Astrocyte (in vitro differentiated cells and primary cell): ENCODE measurements at regions not wholly inside any gene's neighbourhood (a gene's known extent, or its start where the extent isn't known, plus 50 kb on each side); places are given as distances from the start of the nearest gene placed in this dataset.

ENCODE experiments used
- DNase-seq: peaks from one replicate; pipeline ENCODE4 v3.0.0-alpha.2; 2010; ENCODE audit warnings: low read depth
- FAIRE-seq: peaks from 2 replicates; lab custom pipeline; 2011; peaks lifted over from hg19 to GRCh38; lab: Jason Lieb, UNC
- H2AFZ ChIP-seq: 2 replicates; pipeline ENCODE4 v1.6.0; 2012; ENCODE audit warnings: low read depth, low read length, inconsistent platforms
- H3K27ac ChIP-seq: 2 replicates; pipeline ENCODE4 v1.5.1; 2011; ENCODE audit warnings: low read depth, low read length, inconsistent platforms
- H3K27me3 ChIP-seq: 2 replicates; pipeline ENCODE4 v1.6.0; 2011; ENCODE audit warnings: low read length, inconsistent platforms; ENCODE audit not compliant: insufficient read depth
- H3K36me3 ChIP-seq: 2 replicates; pipeline ENCODE4 v1.5.1; 2011; ENCODE audit warnings: low read length, inconsistent platforms; ENCODE audit not compliant: insufficient read depth
- H3K4me1 ChIP-seq: 2 replicates; pipeline ENCODE4 v1.5.1; 2011; ENCODE audit warnings: low read length, inconsistent platforms; ENCODE audit not compliant: insufficient read depth
- H3K4me2 ChIP-seq: 2 replicates; pipeline ENCODE4 v1.6.0; 2012; ENCODE audit warnings: low read length, inconsistent platforms
- H3K4me3 ChIP-seq: 2 replicates; pipeline ENCODE4 v1.5.1; 2011; ENCODE audit warnings: low read depth, mild to moderate bottlenecking, low read length, inconsistent platforms; ENCODE audit not compliant: insufficient read depth
- H3K79me2 ChIP-seq: 2 replicates; pipeline ENCODE4 v1.6.0; 2012; ENCODE audit warnings: mild to moderate bottlenecking, low read length, inconsistent platforms; ENCODE audit not compliant: insufficient read depth
- H3K9ac ChIP-seq: 2 replicates; pipeline ENCODE4 v1.6.0; 2012; ENCODE audit warnings: mild to moderate bottlenecking, low read length, inconsistent platforms
- H3K9me3 ChIP-seq: 2 replicates; pipeline ENCODE4 v1.5.1; 2012; ENCODE audit warnings: low read depth, mild to moderate bottlenecking, low read length, inconsistent platforms; ENCODE audit not compliant: insufficient read depth
- H4K20me1 ChIP-seq: 2 replicates; pipeline ENCODE4 v1.6.0; 2012; ENCODE audit warnings: low read length, inconsistent platforms; ENCODE audit not compliant: insufficient read depth
- H3K27ac Mint-ChIP-seq: one replicate; pipeline ENCODE4 v1.8.0; 2021; ENCODE audit warnings: mild to moderate bottlenecking, mixed read lengths; ENCODE audit not compliant: unreplicated experiment
- H3K27me3 Mint-ChIP-seq: one replicate; pipeline ENCODE4 v1.8.0; 2021; ENCODE audit warnings: low read depth, mixed read lengths; ENCODE audit not compliant: unreplicated experiment
- H3K36me3 Mint-ChIP-seq: one replicate; pipeline ENCODE4 v1.8.0; 2021; ENCODE audit warnings: low read depth, mixed read lengths; ENCODE audit not compliant: unreplicated experiment
- H3K4me1 Mint-ChIP-seq: one replicate; pipeline ENCODE4 v1.8.0; 2021; ENCODE audit warnings: low read depth, mixed read lengths; ENCODE audit not compliant: unreplicated experiment
- H3K4me3 Mint-ChIP-seq: one replicate; pipeline ENCODE4 v1.8.0; 2021; ENCODE audit warnings: mild to moderate bottlenecking, moderate library complexity, mixed read lengths; ENCODE audit not compliant: unreplicated experiment
- H3K9me3 Mint-ChIP-seq: one replicate; pipeline ENCODE4 v1.8.0; 2021; ENCODE audit warnings: mild to moderate bottlenecking, mixed read lengths; ENCODE audit not compliant: unreplicated experiment
- CTCF ChIP-seq: IDR thresholded peaks from 2 replicates; pipeline ENCODE4 v1.5.1; 2011; ENCODE audit warnings: low read depth, mild to moderate bottlenecking, inconsistent platforms, low read length, moderate library complexity; ENCODE audit not compliant: insufficient read depth
- EZH2 ChIP-seq: IDR thresholded peaks from 2 replicates; pipeline ENCODE4 v1.6.1; 2012; ENCODE audit warnings: mild to moderate bottlenecking, low read length, inconsistent platforms; ENCODE audit not compliant: insufficient read depth

GRCh38 chr14:83764656-83765599, 1765.0 kb upstream of the FLRT2 start:
- FAIRE-seq (no peak), DNase-seq (no peak)
- Histone ChIP-seq H2AFZ (no peak overlapping the region), H3K4me1 (no peaks in the 10 kb centered on the region), H3K79me2 (no peaks in the 10 kb centered on the region), H3K9me3 (no peaks in the 10 kb centered on the region), H3K4me3 (no peak overlapping the region), H3K4me2 (no peak overlapping the region), H3K36me3 (no peaks in the 10 kb centered on the region), H3K9ac (no peak overlapping the region), H3K27me3 (no peaks in the 10 kb centered on the region), H4K20me1 (no peaks in the 10 kb centered on the region), H3K27ac (no peak overlapping the region)
- Mint-ChIP-seq H3K4me1 (no peaks in the 10 kb centered on the region), H3K4me3 (no peak overlapping the region), H3K27me3 (no peaks in the 10 kb centered on the region), H3K27ac (no peak overlapping the region), H3K9me3 (no peaks in the 10 kb centered on the region), H3K36me3 (no peaks in the 10 kb centered on the region)
- TF ChIP-seq EZH2: no peak

- Histone ChIP-seq H3K9ac (no peak overlapping the region), H3K27me3 (no peaks in the 10 kb centered on the region), H3K4me1 (no peaks in the 10 kb centered on the region), H3K4me2 (no peak overlapping the region), H3K79me2 (no peaks in the 10 kb centered on the region), H4K20me1 (no peaks in the 10 kb centered on the region), H3K9me3 (no peaks in the 10 kb centered on the region), H3K27ac (no peak overlapping the region), H2AFZ (no peak overlapping the region), H3K36me3 (no peaks in the 10 kb centered on the region), H3K4me3 (no peak overlapping the region)
- Mint-ChIP-seq H3K4me3 (no peak overlapping the region), H3K27ac (no peak overlapping the region), H3K27me3 (no peaks in the 10 kb centered on the region), H3K36me3 (no peaks in the 10 kb centered on the region), H3K9me3 (peaks cover 3% of the 10 kb centered on the region), H3K4me1 (peaks cover 7% of the 10 kb centered on the region)
- no peak for FAIRE-seq
- TF ChIP-seq CTCF: no peak
- TF ChIP-seq EZH2: no peak
- no peak for DNase-seq
These were observed 1752.4 kb upstream of the FLRT2 start for GRCh38 chr14:83777516-83777915.

- Mint-ChIP-seq H3K27ac (peak overlapping the region; percentile 30), H3K27me3 (no peaks in the 10 kb centered on the region), H3K4me3 (no peak overlapping the region), H3K36me3 (no peaks in the 10 kb centered on the region), H3K4me1 (peaks cover 7% of the 10 kb centered on the region), H3K9me3 (peaks cover 3% of the 10 kb centered on the region)
- Histone ChIP-seq H3K9me3 (no peaks in the 10 kb centered on the region), H3K27ac (no peak overlapping the region), H4K20me1 (no peaks in the 10 kb centered on the region), H3K4me1 (no peaks in the 10 kb centered on the region), H3K4me3 (no peak overlapping the region), H2AFZ (no peak overlapping the region), H3K36me3 (no peaks in the 10 kb centered on the region), H3K79me2 (no peaks in the 10 kb centered on the region), H3K4me2 (peak overlapping the region; percentile 6), H3K9ac (no peak overlapping the region), H3K27me3 (no peaks in the 10 kb centered on the region)
- FAIRE-seq (no peak), DNase-seq (peak; percentile 16)
- no peak for TF ChIP-seq EZH2
- TF ChIP-seq CTCF: no peak
These were observed 1750.7 kb upstream of the FLRT2 start for GRCh38 chr14:83779266-83779665.
